ENCODE measurements at regions not wholly inside any gene's neighbourhood (a gene's known extent, or its start where the extent isn't known, plus 50 kb on each side); places are given as distances from the start of the nearest gene placed in this dataset.

DNA sequence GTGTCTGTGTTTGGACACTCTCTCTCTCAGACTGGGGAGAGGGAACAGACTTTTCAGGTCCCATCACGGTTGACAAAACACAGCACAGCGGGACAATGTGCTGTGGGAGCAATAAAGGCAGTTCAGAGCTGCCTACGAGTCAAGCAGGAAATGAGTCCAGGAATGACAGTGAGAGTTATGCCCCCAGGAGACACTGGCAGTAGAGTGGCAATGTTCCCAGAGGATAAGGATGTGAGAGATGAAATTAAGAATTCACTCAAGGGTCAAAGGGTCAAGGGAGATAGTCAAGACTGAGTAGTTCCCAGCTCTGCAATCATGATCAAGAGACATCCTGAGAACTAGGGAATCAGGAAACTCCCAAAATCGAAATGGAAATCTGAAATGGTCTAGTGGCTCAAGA, 156.1 kb downstream of the LURAP1L start:
- DNase-seq (ENCODE audit: low spot score) = no peak
- FAIRE-seq = no peak

DNA sequence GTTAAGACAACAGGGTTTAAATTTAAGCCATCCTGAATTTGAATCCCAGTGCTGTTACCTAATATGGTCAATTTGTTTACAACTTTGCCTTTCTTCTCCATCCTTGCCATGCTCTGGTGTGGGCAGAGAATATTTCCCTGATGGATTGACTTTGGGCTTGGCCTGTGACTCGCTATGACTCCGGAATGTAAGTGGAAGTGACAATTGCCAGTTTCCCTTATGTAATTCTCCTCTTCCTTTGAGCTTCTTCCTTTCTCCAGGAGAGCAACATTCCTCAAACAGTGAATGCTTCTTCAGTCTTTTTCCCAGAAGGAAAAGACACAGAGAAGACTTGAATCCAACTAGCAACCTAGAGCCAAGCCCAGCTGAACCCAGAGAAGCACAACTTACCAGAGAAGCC, 159.1 kb downstream of the LURAP1L start:
- DNase-seq (ENCODE audit: low spot score) (no peak), FAIRE-seq (no peak)

DNA sequence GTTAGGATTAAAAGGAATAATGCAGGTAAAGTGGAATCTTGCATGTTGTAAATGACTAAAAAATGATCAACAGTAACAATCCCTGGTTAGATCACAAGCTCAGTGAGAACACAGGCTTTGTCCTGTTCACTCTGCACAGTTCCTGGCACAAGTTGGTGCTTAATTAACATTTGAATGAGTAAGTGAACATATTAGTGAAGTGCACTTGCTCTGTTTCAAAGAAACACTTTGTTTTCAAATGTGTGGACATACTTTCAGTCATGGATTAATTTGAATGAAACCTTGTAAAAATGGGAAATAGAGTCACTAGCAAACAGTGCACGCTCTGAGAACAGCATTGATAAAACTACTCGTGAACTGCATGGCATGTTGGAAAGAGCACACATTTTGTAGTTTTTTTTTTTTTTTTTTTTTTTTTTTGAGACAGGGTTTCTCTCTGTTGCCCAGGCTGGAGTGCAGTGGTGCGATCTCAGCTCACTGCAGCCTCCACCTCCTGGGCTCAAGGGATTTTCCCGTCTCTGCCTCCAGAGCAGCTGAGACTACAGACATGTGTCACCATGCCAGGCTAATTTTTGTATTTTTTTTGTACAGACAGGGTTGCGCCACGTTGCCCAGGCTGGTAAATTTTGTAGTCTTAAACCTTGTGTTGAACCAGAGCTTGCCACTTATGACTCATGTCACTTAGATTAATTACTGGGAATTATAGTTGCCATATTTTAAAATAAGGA, 159.9 kb downstream of the LURAP1L start:
- DNase-seq (ENCODE audit: low spot score) (no peak), FAIRE-seq (no peak)

DNA sequence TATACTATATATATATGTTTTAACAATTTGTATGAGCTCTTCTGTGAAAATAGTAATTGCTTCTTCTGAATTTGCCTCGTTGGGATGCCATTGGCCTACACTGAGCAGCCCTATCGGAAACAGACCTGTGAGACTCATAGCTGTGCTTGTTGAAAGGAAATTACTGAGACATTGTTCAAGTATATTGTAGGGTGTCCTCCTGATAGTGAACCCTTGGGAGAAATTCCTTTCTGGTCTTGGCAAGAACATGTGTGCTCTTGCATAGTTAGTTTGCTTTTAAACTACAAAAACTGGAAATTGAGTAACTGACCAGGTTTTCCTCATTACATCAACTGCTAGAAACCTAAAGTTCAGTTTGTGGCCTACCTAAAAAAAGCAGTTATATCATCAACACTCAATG, 160.9 kb downstream of the LURAP1L start:
- no peak for FAIRE-seq
- DNase-seq (ENCODE audit: low spot score) = no peak

DNA sequence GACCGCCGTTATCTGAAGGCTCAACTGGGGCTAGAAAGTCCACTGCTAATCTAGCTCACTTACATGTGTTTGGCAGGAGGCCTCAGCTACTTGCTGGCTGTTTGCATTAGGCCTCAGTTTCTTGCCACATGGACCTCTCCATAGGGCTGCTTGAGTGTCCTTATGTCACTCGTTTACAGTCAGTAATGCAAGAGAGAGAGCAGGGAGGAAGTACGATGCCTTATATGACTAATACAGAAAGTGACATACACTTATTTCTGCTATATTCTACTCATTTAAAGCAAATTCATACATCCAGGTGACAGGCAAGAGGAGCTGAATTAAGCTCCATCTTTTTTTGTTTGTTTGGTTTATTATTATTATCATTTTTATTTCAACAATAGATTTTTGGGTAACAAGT, 179.6 kb downstream of the LURAP1L start:
- FAIRE-seq (no peak), DNase-seq (ENCODE audit: low spot score) (no peak)

DNA sequence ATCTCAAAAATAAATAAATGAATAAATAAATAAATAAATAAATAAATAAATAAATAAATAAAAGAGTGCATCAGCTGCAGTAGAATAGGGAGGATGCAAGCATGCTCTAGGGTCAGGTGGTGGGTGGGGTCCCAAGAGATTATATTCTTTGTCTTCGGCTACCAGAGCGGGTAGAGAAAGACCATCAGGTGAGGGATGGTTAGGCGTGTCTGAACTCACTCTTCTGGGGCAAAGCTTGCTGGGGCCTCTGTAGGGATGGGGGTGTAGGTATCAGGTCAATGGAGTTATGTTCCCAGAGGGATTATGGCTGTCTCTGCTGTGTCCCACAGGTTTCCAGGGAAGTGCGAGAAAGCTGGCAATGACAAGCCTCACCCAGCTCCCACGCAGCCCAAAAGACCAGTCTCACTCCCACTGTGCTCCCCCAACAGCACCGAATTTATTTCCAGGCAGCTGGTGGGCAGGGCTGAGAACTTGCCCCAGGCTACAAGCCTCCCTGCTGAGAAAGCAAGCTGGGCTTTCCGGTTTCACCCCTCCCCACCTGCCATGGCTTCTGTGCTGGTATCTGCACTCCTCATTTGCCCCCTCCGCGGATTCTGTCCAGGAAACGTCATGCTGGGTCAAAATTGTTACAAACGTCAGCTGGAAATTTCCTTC, 180.8 kb downstream of the LURAP1L start:
- FAIRE-seq (no peak), DNase-seq (ENCODE audit: low spot score) (no peak)

DNA sequence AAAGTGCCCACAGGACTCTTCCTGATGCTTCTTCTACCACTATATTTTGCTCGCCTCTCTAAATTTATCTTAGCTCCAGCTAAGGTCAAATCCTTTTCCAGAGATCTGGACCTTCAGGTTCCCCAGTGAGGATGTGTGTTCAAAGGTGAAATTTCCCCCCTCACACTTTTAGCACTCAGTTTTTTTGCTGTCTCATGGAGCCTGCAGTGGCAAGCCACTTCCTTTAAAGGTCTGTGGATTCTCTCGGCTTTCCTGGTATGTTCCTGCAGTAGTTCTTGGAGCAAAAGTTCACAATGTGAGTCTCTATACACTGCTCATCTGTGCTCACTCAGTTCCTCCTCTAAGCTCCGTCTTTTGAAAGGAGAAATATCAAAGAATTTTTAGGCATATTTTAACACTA, 181.4 kb downstream of the LURAP1L start:
- no peak for FAIRE-seq
- no peak for DNase-seq (ENCODE audit: low spot score)

DNA sequence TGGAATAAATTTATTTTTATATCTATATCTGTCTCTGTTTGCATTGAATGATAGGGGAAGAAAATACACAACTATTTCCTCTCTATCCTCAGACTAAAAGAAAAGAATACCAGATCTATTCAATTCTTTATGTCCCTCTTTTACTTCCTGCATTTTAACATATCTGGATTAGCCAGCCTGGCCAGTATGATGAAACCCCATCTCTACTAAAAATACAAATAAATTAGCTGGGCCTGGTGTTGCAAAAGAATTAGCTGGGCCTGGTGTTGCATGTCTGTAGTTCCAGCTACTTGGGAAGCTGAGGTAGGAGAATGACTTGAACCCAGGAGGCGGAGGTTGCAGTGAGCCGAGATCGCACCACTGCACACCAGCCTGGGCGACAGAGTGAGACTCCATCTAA, 182.0 kb downstream of the LURAP1L start:
- DNase-seq (ENCODE audit: low spot score) = no peak
- no peak for FAIRE-seq

DNA sequence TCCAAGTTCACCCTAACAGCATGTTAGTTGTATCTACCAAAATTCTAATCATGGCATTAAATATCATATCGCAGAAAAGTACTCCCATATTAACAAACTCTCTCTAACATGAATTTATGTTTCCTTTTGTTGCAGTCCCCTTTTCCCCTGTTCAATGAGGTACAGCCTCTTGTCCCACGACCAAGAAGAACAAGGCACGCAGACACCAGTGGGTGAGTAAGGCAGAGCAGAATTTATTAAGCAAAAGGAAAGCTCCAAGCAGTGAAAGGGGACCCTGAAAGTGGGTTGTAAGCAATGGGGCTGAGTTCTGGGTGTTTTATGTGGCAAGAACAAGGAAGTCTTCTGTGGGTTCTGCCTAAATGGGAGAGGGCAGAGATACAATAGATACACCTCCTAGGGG, 183.5 kb downstream of the LURAP1L start:
- FAIRE-seq = no peak
- no peak for DNase-seq (ENCODE audit: low spot score)

DNA sequence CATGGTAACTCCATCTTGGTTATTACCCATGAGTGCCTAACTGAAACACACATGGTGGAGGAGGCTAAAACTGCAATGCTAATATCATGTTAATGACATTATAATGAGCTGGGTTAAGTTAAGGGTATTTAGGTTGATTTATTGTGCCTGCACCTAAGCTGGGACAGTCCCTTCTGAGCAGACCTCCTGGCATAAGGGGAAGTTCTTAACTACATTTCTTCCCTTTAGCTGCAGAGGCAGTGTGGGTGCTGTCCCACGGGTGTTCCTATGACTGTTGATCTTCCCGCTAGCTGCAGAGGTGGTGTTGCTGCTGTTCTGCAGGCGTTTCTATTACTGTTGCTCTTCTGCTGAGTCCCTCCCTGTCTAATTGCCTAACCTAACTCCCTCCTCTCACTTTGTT, 183.9 kb downstream of the LURAP1L start:
- FAIRE-seq (no peak), DNase-seq (ENCODE audit: low spot score) (no peak)

DNA sequence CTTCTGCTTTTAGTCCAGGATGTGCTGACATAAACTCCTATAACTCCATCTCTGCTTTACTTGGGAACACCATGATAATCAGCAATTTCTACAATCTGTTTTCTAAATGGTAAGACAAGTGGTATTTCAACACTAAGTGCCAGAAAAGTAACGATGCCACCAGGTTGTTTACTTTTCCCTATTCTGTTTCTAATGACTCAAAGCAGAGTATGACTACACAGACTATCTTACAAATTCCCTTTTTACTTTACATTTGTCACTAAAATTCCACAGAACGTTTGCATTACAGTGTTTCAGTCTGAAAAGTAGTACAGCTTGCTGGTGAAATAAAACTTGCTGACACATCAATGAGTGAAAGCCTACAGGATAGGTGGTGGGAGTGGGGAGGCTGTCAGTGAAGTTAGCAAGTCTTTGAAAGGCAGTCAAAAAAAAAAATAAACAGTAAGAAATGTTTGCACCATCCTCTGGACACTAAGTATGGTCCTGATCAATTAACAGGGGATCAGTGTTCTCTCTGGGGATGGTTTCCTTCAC, 186.5 kb downstream of the LURAP1L start:
- FAIRE-seq (no peak), DNase-seq (ENCODE audit: low spot score) (no peak)

DNA sequence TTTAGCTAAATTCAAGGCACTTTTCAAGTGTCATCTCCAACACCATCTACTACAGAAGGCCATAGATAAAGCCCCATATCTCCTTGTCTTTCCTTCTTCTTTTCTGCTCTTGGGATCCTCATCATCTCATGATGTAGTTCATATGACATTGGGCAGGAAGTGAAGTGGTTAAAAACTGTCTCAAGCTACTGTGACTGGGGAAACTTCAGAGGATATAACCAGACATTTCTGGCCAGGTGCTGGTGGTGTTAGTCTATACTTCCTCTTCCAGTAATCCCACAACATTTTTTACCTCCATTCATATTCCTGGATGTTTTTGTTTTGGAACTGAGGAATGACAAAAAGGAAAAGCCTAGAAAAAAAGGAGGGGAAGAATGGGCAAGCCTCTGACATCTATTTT, 188.7 kb downstream of the LURAP1L start:
- FAIRE-seq = no peak

DNA sequence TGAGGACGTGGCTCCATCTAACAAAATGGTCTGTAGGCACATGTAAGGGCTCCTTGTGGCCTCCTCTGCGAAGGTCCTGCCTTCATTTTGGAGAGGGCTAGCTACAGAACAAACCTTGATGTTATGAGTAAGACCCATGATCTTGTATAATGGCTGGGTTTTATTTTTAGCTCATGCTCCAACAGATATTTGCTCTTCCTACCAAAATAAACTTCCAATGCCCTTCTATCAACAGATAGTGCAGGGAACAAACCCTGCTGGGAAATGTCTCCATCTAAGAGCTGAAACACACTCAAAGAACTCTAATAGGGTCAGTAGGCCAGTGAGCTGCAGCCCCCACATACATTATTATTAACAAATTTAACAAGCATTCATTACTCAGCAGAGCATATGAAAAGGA, 189.5 kb downstream of the LURAP1L start:
- no peak for FAIRE-seq
- DNase-seq (ENCODE audit: low spot score) = no peak

More for the DNA sequence above, 188.7 kb downstream of the LURAP1L start:
- DNase-seq (ENCODE audit: low spot score) = no peak

DNA sequence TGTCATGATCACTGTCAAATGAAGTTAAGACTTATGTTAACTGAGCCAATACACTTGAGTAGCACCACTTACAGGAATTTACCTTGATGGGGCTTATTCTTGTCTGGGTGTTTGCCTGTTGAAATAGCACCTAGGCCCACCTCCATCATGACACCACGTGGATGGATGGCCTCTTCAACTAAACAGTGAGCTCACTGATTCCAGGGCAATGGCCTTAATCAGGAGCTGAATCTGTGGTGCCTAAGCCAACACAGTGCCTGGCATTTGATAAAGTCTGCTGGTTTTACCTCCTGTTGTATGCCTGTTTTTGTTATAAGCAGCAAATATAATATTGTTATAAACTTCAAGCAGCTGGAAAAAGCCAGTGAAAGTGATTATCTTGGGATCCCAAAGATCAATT, 190.5 kb downstream of the LURAP1L start:
- FAIRE-seq (no peak), DNase-seq (ENCODE audit: low spot score) (no peak)

DNA sequence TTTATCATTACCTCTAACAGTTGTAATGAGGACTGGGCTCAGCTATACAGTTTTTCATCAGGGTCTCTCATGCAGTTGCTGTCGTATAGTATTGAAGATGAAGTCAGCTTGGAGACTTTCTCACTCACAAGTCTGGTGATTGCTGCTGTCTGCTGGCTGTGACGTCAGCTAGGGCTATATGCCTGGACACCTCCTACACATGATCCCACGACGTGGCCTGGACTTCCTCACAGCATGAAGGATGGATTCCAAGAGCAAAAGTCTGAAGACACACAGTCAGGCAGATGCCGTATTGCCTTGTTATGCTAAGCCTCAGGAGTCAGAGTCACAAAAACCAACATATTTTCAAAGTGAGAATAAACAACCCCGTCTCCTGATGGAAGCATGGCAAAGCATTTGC, 193.3 kb downstream of the LURAP1L start:
- DNase-seq (ENCODE audit: low spot score) (no peak), FAIRE-seq (no peak)

DNA sequence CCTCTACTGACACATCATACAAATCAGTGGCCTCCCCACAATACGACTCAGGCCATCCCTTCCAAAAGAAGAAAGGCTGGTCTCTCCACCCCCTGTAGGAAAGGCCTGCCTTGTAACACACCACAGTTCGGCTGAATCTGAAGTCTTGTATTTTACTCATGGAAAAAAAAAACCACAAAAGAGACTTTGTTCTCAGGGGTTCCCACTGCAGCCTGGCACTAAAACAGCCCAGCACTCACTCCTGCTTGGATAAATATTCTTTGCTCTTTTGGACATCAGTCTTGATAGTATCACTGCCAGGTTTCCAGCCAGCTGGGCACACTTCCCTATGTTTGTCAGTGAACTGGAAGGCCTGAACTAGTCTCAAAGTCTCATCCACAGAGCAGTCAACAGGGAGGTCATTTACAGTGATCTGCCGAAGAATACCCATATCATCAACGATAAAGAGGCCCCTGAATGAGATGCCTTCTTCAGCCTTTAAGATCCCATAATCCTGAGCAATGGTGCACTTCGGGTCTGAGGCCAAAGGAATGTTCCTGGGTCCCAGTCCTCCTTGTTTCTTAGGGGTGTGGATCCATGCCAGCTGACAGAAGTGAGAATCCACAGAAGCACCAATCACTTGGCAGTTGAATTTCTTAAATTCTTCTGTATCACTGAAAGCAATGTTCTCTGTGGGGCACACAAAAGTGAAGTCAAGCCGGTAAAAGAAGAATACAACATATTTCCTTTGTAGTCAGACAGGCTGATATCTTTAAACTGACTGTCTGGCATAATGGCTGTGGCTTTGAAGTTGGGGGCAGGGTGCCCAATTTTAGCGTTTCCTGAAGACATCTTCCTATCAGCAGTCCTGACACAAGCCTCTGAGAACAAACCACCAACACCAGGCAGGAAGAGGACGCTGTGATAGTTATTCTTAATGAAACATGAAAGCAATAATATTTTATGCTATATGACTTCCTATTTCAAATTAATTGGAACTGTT, 198.1 kb downstream of the LURAP1L start:
- no peak for FAIRE-seq
- no peak for DNase-seq (ENCODE audit: low spot score)

DNA sequence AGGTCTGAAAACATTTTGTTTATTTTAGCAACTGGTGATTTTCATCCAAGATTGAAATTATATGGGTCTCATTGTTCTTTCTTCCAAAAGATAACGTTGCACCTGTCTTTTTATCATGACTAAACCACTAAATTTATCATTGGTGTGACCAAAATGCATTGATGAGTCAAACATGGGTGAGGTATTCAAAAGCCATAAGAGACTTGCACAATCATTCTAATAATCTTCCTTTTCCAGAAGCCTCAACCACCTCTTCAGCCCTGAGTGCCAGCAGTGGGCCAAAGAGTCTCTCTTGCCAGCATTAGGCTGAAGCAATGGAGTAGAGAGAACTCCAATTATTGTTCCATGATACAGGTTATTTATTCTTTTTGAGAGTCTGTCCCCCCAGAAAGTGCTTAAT, 198.9 kb downstream of the LURAP1L start:
- DNase-seq (ENCODE audit: low spot score) (no peak), FAIRE-seq (no peak)

DNA sequence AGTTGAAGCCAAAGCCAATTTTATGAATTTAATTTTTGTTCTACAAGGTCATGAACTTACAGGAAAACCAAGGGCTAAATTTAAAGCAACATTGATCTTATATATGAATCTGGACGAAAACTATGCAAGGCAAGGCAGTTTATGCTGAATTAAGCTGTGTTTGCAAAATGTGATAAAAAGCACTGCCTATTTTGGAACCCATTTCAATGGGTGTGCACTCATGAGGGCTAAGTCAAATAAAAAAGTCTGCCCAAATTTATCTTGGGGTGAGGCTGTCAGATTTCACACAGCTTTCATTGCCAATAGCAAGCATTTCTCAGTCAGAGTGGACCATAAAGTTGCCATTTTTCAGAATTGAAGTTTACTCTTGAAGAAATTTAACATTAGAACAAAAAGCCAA, 199.9 kb downstream of the LURAP1L start:
- DNase-seq (ENCODE audit: low spot score) (no peak), FAIRE-seq (no peak)

DNA sequence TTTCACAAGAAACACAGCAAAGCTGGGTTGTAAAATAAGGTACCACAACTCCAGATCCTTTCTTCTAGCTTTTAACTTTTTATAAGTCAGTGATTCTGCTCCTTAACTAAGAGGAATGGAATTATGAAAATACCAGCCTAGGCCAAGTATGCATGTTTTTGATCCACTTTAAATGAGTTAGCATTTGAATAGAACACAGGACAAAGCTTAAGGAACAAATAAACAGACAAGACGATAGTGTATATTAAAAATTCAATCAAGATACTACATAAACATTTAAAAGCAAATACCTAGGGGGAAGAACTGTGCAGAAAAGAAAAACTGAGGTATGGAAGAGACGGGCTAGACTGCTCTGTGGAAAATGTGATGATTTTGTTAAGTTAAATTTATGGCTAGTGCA, 200.7 kb downstream of the LURAP1L start:
- FAIRE-seq (no peak), DNase-seq (ENCODE audit: low spot score) (no peak)

DNA sequence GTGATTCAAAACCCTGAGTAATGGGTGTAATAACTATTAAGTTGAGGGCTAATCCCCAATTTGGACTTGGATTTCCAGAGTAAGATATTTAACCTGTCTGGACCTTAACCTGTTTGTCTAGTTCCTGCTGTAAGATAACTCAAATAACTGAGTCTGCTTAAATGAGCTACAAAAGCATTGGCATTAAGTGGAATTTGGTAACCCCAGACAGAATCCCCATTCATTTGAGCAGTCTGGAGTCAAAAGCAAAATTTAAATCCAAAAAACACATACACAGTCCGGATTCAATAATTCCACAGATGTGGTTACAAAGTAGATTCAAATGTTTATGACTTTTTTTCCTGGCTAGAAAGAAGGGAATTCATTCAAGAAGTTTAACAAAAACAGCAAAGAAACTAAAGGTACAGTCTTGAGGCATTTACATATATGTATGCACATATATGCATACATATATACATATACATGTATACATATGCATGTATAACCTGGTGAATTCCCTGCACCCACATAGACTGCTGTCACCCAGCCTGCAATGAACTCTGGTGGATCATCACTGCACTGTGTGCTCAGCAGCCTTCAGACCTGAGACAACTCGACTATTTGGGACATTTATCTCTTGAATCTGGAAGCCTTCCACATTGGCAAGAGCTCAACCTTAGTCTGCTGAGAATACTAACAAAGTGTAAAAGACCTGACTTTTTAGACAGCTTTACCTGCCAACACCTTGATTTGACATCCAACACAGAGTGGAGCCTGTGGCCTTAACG, 205.4 kb downstream of the LURAP1L start:
- DNase-seq (ENCODE audit: low spot score) (no peak), FAIRE-seq (no peak)

DNA sequence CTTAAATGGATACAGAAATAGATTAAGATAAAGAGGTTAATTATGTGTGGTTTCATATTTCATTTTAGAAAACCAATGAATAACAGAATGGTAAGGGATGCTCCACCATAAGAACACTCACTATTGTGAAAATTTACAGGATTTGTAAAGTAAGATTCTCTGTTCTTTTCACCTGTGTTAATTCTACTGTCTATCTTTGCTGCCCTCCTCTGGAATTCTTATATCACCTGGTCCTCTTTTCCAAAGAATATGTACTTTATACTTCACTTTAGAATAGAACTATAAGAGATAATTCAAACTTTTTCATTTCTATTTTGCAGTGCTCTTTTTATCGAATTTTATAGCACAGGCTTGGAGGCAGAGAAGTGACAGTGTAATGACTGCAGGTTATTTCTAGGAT, 213.4 kb downstream of the LURAP1L start:
- FAIRE-seq (no peak), DNase-seq (ENCODE audit: low spot score) (no peak)
